HEK293 (cell line): ENCODE measurements at regions not wholly inside any gene's neighbourhood (a gene's known extent, or its start where the extent isn't known, plus 50 kb on each side); places are given as distances from the start of the nearest gene placed in this dataset.

Source experiments
- CTCF ChIA-PET: fragments of 350-600 bp; formaldehyde crosslinking; extraction: SDS; loops from one replicate; lab custom pipeline; 2021; ENCODE audit warnings: antibody characterized with exemption; lab: Yijun Ruan, JAX
- POLR2A ChIA-PET: fragments of 300-600 bp; formaldehyde crosslinking; extraction: SDS; loops from one replicate; lab custom pipeline; 2020; ENCODE audit warnings: antibody characterized with exemption, inconsistent platforms; lab: Yijun Ruan, JAX
- H3K27ac ChIP-seq: fragments of 200-500 bp; sonication (Bioruptor generic); 2 replicates; pipeline ENCODE4 v1.5.1; 2014; ENCODE audit warnings: low read depth, low read length, control low read depth, inconsistent platforms; ENCODE audit errors: extremely low read depth
- H3K36me3 ChIP-seq, 2 experiments: fragments of 200-500 bp in 1 of 2; sonication (Bioruptor generic) in 1 of 2; 1 replicate in 1 of 2; 2 replicates in 1 of 2; pipeline ENCODE4 v1.5.1; 2014 to 2017; ENCODE audit warnings: inconsistent platforms in 2 of 2, low read length in 2 of 2; ENCODE audit not compliant: control insufficient read depth in 2 of 2, insufficient read depth in 1 of 2
- H3K4me1 ChIP-seq: fragments of 200-500 bp; sonication (Bioruptor generic); 2 replicates; pipeline ENCODE4 v1.5.1; 2014; ENCODE audit warnings: mild to moderate bottlenecking, low read length, inconsistent platforms; ENCODE audit not compliant: control insufficient read depth, insufficient read depth
- H3K4me3 ChIP-seq: 2 replicates; pipeline ENCODE4 v1.5.1; 2011; ENCODE audit warnings: low read depth, mild to moderate bottlenecking, control low read depth, low read length, moderate library complexity
- H3K9me3 ChIP-seq: fragments of 200-500 bp; sonication (Bioruptor generic); 2 replicates; pipeline ENCODE4 v1.5.1; 2014; ENCODE audit warnings: low read depth, low read length, inconsistent platforms; ENCODE audit not compliant: control insufficient read depth, insufficient read depth
- SETDB1 ChIP-seq: IDR thresholded peaks from one replicate; pipeline ENCODE4 v1.6.1; 2017; ENCODE audit warnings: mild to moderate bottlenecking, low read length, moderate library complexity, mixed read lengths; ENCODE audit not compliant: insufficient read length
- ZNF121 ChIP-seq: fragments of 450-650 bp; formaldehyde crosslinking; IDR thresholded peaks from 2 replicates; pipeline ENCODE4 v1.5.1; 2016; ENCODE audit warnings: missing biosample characterization, missing genetic modification characterization
- ZNF157 ChIP-seq: fragments of 450-650 bp; formaldehyde crosslinking; IDR thresholded peaks from 2 replicates; pipeline ENCODE4 v1.5.1; 2016; ENCODE audit warnings: missing biosample characterization, missing genetic modification characterization
- ZNF19 ChIP-seq: fragments of 450-650 bp; formaldehyde crosslinking; IDR thresholded peaks from 2 replicates; pipeline ENCODE4; 2016; ENCODE audit warnings: missing biosample characterization, missing genetic modification characterization, low read depth
- ZNF2 ChIP-seq: fragments of 450-650 bp; formaldehyde crosslinking; IDR thresholded peaks from 2 replicates; pipeline ENCODE4 v1.5.1; 2016; ENCODE audit warnings: missing biosample characterization, missing genetic modification characterization
- ZNF266 ChIP-seq: fragments of 450-650 bp; formaldehyde crosslinking; IDR thresholded peaks from 2 replicates; pipeline ENCODE4 v1.5.1; 2016; ENCODE audit warnings: missing biosample characterization, missing genetic modification characterization, low read depth
- ZNF292 ChIP-seq: fragments of 450-650 bp; formaldehyde crosslinking; IDR thresholded peaks from 2 replicates; pipeline ENCODE4 v1.5.1; 2016; ENCODE audit warnings: low read depth, missing biosample characterization, missing genetic modification characterization, borderline replicate concordance
- ZNF311 ChIP-seq: fragments of 450-650 bp; formaldehyde crosslinking; IDR thresholded peaks from 2 replicates; pipeline ENCODE4 v1.5.1; 2017; ENCODE audit warnings: missing biosample characterization, missing genetic modification characterization, borderline replicate concordance
- ZNF501 ChIP-seq: fragments of 450-650 bp; formaldehyde crosslinking; IDR thresholded peaks from 2 replicates; pipeline ENCODE4 v1.5.1; 2016; ENCODE audit warnings: missing biosample characterization, missing genetic modification characterization
- ZNF561 ChIP-seq: fragments of 450-650 bp; IDR thresholded peaks from 2 replicates; pipeline ENCODE4 v1.5.1; 2018; ENCODE audit warnings: missing biosample characterization, missing genetic modification characterization, borderline replicate concordance
- ZNF707 ChIP-seq: fragments of 450-650 bp; formaldehyde crosslinking; IDR thresholded peaks from 2 replicates; pipeline ENCODE4 v1.5.1; 2016; ENCODE audit warnings: missing biosample characterization, missing genetic modification characterization
- ZNF776 ChIP-seq: fragments of 450-650 bp; formaldehyde crosslinking; IDR thresholded peaks from 2 replicates; pipeline ENCODE4 v1.5.0; 2017; ENCODE audit warnings: missing biosample characterization, missing genetic modification characterization, borderline replicate concordance
- ZXDB ChIP-seq: fragments of 450-650 bp; formaldehyde crosslinking; IDR thresholded peaks from 2 replicates; pipeline ENCODE4 v1.5.1; 2016; ENCODE audit warnings: missing biosample characterization, missing genetic modification characterization
- TF ChIP-seq, protein P1 (sequence below): fragments of 450-650 bp; formaldehyde crosslinking; IDR thresholded peaks from 2 replicates; pipeline ENCODE4 v1.5.1; 2016; ENCODE audit warnings: missing biosample characterization, missing genetic modification characterization, borderline replicate concordance
- TF ChIP-seq, protein P2 (sequence below): fragments of 450-650 bp; formaldehyde crosslinking; IDR thresholded peaks from 2 replicates; pipeline ENCODE4 v1.5.1; 2016; ENCODE audit warnings: missing biosample characterization, missing genetic modification characterization
- TF ChIP-seq, protein P3 (sequence below): fragments of 450-650 bp; formaldehyde crosslinking; optimal IDR thresholded peaks from 2 replicates; pipeline ENCODE3; 2016; ENCODE audit warnings: missing biosample characterization, mild to moderate bottlenecking, missing genetic modification characterization
- TF ChIP-seq, protein P4 (sequence below): fragments of 450-650 bp; IDR thresholded peaks from 2 replicates; pipeline ENCODE4 v1.5.1; 2018; ENCODE audit warnings: missing biosample characterization, mild to moderate bottlenecking, missing genetic modification characterization
- TF ChIP-seq, protein P5 (sequence below): fragments of 450-650 bp; formaldehyde crosslinking; IDR thresholded peaks from 2 replicates; pipeline ENCODE4 v1.5.1; 2016; ENCODE audit warnings: missing biosample characterization, missing genetic modification characterization

DNA sequence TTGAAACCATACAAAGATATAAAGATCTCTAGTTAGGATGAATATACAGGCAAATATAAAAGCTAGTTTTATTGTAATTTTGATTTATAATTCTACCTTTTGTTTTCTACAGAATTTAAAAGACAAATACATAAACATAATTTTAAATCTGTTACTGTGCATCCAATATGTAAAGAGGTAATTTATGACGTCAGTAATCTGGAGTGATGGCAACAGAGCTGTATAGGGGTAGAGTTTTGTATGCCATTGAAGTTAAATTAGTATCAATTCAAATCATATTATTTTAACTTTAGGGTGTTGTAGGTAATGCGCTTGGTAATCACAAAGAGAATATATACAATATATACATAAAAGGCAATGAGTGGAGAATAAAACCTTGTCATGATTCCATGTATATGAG is 183.7 kb upstream of the ARHGAP24 start:
- H3K4me1 ChIP-seq, result no peaks in the 10 kb centered on the region
- ChIA-PET CTCF (no interaction called here), POLR2A (no interaction called here)
- no peaks in the 10 kb centered on the region for H3K36me3 ChIP-seq
- no peak overlapping the region for H3K27ac ChIP-seq
- TF ChIP-seq ZNF707, result no peak
- no peak for TF ChIP-seq ZNF266 (tag by site-specific recombination)
- TF ChIP-seq ZNF776, result no peak
- no peaks in the 10 kb centered on the region for H3K9me3 ChIP-seq
- no peak overlapping the region for H3K4me3 ChIP-seq

DNA sequence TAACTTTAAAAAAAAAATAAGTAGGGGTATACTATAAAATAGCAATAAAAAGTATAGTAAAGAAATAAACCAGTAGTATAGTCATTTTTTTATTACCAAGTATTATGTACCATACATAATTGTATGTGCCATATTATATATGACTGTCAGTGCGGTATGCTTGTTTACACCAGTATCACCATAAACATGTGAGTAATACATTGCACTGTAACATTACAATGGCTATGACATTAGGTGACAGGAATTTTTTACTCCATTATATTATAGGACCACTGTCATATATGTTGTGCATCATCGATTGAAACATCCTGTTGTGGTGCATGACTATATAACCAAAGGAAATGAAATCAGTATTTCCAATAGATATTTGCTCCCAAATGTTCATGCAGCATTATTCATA is 176.9 kb upstream of the ARHGAP24 start:
- H3K27ac ChIP-seq, result no peak overlapping the region
- no peaks in the 10 kb centered on the region for H3K36me3 ChIP-seq
- TF ChIP-seq SETDB1, result no peak
- TF ChIP-seq, protein P1, sequence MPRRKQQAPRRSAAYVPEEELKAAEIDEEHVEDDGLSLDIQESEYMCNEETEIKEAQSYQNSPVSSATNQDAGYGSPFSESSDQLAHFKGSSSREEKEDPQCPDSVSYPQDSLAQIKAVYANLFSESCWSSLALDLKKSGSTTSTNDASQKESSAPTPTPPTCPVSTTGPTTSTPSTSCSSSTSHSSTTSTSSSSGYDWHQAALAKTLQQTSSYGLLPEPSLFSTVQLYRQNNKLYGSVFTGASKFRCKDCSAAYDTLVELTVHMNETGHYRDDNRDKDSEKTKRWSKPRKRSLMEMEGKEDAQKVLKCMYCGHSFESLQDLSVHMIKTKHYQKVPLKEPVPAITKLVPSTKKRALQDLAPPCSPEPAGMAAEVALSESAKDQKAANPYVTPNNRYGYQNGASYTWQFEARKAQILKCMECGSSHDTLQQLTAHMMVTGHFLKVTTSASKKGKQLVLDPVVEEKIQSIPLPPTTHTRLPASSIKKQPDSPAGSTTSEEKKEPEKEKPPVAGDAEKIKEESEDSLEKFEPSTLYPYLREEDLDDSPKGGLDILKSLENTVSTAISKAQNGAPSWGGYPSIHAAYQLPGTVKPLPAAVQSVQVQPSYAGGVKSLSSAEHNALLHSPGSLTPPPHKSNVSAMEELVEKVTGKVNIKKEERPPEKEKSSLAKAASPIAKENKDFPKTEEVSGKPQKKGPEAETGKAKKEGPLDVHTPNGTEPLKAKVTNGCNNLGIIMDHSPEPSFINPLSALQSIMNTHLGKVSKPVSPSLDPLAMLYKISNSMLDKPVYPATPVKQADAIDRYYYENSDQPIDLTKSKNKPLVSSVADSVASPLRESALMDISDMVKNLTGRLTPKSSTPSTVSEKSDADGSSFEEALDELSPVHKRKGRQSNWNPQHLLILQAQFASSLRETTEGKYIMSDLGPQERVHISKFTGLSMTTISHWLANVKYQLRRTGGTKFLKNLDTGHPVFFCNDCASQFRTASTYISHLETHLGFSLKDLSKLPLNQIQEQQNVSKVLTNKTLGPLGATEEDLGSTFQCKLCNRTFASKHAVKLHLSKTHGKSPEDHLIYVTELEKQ (tag by site-specific recombination), result no peak
- TF ChIP-seq, protein P2, sequence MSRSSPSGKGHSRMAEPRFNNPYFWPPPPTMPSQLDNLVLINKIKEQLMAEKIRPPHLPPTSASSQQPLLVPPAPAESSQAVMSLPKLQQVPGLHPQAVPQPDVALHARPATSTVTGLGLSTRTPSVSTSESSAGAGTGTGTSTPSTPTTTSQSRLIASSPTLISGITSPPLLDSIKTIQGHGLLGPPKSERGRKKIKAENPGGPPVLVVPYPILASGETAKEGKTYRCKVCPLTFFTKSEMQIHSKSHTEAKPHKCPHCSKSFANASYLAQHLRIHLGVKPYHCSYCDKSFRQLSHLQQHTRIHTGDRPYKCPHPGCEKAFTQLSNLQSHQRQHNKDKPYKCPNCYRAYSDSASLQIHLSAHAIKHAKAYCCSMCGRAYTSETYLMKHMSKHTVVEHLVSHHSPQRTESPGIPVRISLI (tag by site-specific recombination), result no peak
- TF ChIP-seq ZNF157 (tag by site-specific recombination), result no peak
- TF ChIP-seq, protein P3, sequence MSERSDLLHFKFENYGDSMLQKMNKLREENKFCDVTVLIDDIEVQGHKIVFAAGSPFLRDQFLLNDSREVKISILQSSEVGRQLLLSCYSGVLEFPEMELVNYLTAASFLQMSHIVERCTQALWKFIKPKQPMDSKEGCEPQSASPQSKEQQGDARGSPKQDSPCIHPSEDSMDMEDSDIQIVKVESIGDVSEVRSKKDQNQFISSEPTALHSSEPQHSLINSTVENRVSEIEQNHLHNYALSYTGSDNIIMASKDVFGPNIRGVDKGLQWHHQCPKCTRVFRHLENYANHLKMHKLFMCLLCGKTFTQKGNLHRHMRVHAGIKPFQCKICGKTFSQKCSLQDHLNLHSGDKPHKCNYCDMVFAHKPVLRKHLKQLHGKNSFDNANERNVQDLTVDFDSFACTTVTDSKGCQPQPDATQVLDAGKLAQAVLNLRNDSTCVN, result no peak
- TF ChIP-seq ZNF311, result no peak
- TF ChIP-seq ZNF292 (tag by site-specific recombination), result no peak
- no peak for TF ChIP-seq ZNF2
- no peak for TF ChIP-seq ZNF19 (tag by site-specific recombination)
- TF ChIP-seq, protein P4, sequence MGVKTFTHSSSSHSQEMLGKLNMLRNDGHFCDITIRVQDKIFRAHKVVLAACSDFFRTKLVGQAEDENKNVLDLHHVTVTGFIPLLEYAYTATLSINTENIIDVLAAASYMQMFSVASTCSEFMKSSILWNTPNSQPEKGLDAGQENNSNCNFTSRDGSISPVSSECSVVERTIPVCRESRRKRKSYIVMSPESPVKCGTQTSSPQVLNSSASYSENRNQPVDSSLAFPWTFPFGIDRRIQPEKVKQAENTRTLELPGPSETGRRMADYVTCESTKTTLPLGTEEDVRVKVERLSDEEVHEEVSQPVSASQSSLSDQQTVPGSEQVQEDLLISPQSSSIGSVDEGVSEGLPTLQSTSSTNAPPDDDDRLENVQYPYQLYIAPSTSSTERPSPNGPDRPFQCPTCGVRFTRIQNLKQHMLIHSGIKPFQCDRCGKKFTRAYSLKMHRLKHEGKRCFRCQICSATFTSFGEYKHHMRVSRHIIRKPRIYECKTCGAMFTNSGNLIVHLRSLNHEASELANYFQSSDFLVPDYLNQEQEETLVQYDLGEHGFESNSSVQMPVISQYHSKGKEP (tag by site-specific recombination), result no peak
- no peak for TF ChIP-seq ZNF121 (tag by site-specific recombination)
- TF ChIP-seq ZNF501 (tag by site-specific recombination), result no peak
- TF ChIP-seq, protein P5, sequence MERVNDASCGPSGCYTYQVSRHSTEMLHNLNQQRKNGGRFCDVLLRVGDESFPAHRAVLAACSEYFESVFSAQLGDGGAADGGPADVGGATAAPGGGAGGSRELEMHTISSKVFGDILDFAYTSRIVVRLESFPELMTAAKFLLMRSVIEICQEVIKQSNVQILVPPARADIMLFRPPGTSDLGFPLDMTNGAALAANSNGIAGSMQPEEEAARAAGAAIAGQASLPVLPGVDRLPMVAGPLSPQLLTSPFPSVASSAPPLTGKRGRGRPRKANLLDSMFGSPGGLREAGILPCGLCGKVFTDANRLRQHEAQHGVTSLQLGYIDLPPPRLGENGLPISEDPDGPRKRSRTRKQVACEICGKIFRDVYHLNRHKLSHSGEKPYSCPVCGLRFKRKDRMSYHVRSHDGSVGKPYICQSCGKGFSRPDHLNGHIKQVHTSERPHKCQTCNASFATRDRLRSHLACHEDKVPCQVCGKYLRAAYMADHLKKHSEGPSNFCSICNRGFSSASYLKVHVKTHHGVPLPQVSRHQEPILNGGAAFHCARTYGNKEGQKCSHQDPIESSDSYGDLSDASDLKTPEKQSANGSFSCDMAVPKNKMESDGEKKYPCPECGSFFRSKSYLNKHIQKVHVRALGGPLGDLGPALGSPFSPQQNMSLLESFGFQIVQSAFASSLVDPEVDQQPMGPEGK (tag by site-specific recombination), result no peak
- TF ChIP-seq ZNF561, result no peak
- no peak for TF ChIP-seq ZXDB
- POLR2A ChIA-PET, result no interaction called here
- no peaks in the 10 kb centered on the region for H3K4me1 ChIP-seq
- no peak overlapping the region for H3K4me3 ChIP-seq
- H3K9me3 ChIP-seq, result no peaks in the 10 kb centered on the region
- CTCF ChIA-PET, result interaction anchor here (0.9 kb wide), 1 partner anchor 150 kb away, joined by 4 read pairs; no protein-coding TSS in a partner anchor
